CD14-positive monocyte (primary cell): ENCODE measurements at regions not wholly inside any gene's neighbourhood (a gene's known extent, or its start where the extent isn't known, plus 50 kb on each side); places are given as distances from the start of the nearest gene placed in this dataset.

Experiments
- DNase-seq, 3 donors: peaks; one replicate each; pipeline ENCODE4 v3.0.0-alpha.2; 2011 to 2022
- H2AFZ ChIP-seq: 2 replicates; pipeline ENCODE4 v1.6.0; 2012; ENCODE audit warnings: mild to moderate bottlenecking, low read depth, low read length, inconsistent platforms; ENCODE audit not compliant: insufficient read depth, poor library complexity, severe bottlenecking
- H3K27ac ChIP-seq, 2 donors: 1 replicate in 1 of 2; 2 replicates in 1 of 2; pipeline ENCODE4 v1.5.1; 2012 to 2013; ENCODE audit warnings: low read length in 2 of 2, control low read depth in 1 of 2, inconsistent platforms in 1 of 2, low read depth in 1 of 2, mild to moderate bottlenecking in 1 of 2
- H3K27me3 ChIP-seq, 2 donors: one replicate each; pipeline versions ENCODE4 v1.6.0 to v1.6.1; 2011 to 2013; ENCODE audit warnings: low read length in 2 of 2; ENCODE audit not compliant: control insufficient read depth in 2 of 2, insufficient read depth in 2 of 2
- H3K36me3 ChIP-seq, 2 donors: replicated peaks in 1 of 2; 1 replicate in 1 of 2; 2 replicates in 1 of 2; pipeline versions ENCODE4 v1.5.1 to v1.6.1; 2012 to 2013; ENCODE audit warnings: low read length in 2 of 2, control low read depth in 1 of 2, inconsistent platforms in 1 of 2, mild to moderate bottlenecking in 1 of 2; ENCODE audit not compliant: insufficient read depth in 2 of 2, control insufficient read depth in 1 of 2
- H3K4me1 ChIP-seq, 2 donors: 1 replicate in 1 of 2; 2 replicates in 1 of 2; pipeline versions ENCODE4 v1.5.1 to v1.6.1; 2012 to 2013; ENCODE audit warnings: low read length in 2 of 2, control low read depth in 1 of 2, inconsistent platforms in 1 of 2, mild to moderate bottlenecking in 1 of 2, moderate library complexity in 1 of 2; ENCODE audit not compliant: insufficient read depth in 2 of 2, control insufficient read depth in 1 of 2
- H3K4me2 ChIP-seq: replicated peaks from 2 replicates; pipeline ENCODE3; 2012; ENCODE audit warnings: low read length, moderate library complexity, mild to moderate bottlenecking; ENCODE audit not compliant: poor library complexity, severe bottlenecking; ENCODE audit errors: extremely low read depth
- H3K4me3 ChIP-seq, 3 experiments: fragments of 200-600 bp in 1 of 3; sonication (generic) in 1 of 3; replicated peaks in 1 of 3; 1 replicate in 2 of 3; 2 replicates in 1 of 3; pipeline ENCODE4 v1.5.1; 2011 to 2013; ENCODE audit warnings: low read length in 3 of 3, mild to moderate bottlenecking in 3 of 3, control low read depth in 2 of 3, low read depth in 2 of 3, inconsistent platforms in 1 of 3, moderate library complexity in 1 of 3
- H3K79me2 ChIP-seq: 2 replicates; pipeline ENCODE4 v1.6.0; 2012; ENCODE audit warnings: mild to moderate bottlenecking, control low read depth, inconsistent platforms, low read length, moderate library complexity; ENCODE audit not compliant: insufficient read depth
- H3K9ac ChIP-seq: 2 replicates; pipeline ENCODE4 v1.6.0; 2017; ENCODE audit warnings: low read length, mild to moderate bottlenecking; ENCODE audit not compliant: insufficient read depth, poor library complexity, severe bottlenecking
- H3K9me3 ChIP-seq, 2 donors: replicated peaks in 1 of 2; 1 replicate in 1 of 2; 2 replicates in 1 of 2; pipeline versions ENCODE4 v1.5.1 to v1.6.1; 2012 to 2013; ENCODE audit warnings: low read length in 2 of 2, control low read depth in 1 of 2; ENCODE audit not compliant: control insufficient read depth in 1 of 2, insufficient read depth in 1 of 2
- H4K20me1 ChIP-seq: 2 replicates; pipeline ENCODE4 v1.6.0; 2012; ENCODE audit warnings: mild to moderate bottlenecking, low read length, control low read depth, moderate library complexity; ENCODE audit not compliant: insufficient read depth
- H3K27ac Mint-ChIP-seq, 7 donors: one replicate each; pipeline ENCODE4 v1.8.0; 2020; ENCODE audit warnings: mild to moderate bottlenecking in 7 of 7, mixed read lengths in 7 of 7, moderate library complexity in 6 of 7, inconsistent platforms in 2 of 7
- H3K27me3 Mint-ChIP-seq, 3 donors: one replicate each; pipeline ENCODE4 v1.8.0; 2021 to 2022; ENCODE audit warnings: low read depth in 3 of 3, mild to moderate bottlenecking in 3 of 3, mixed read lengths in 3 of 3, moderate library complexity in 3 of 3, inconsistent platforms in 1 of 3
- H3K36me3 Mint-ChIP-seq, 2 donors: one replicate each; pipeline ENCODE4 v1.8.0; 2020; ENCODE audit warnings: mixed read lengths in 2 of 2, inconsistent platforms in 1 of 2, mild to moderate bottlenecking in 1 of 2
- H3K4me1 Mint-ChIP-seq: one replicate; pipeline ENCODE4 v1.8.0; 2020; ENCODE audit warnings: mild to moderate bottlenecking, mixed read lengths
- H3K4me3 Mint-ChIP-seq, 2 donors: one replicate each; pipeline ENCODE4 v1.8.0; 2020; ENCODE audit warnings: mild to moderate bottlenecking in 2 of 2, mixed read lengths in 2 of 2, moderate library complexity in 1 of 2
- H3K9me3 Mint-ChIP-seq, 7 donors: one replicate each; pipeline ENCODE4 v1.8.0; 2020 to 2022; ENCODE audit warnings: mixed read lengths in 7 of 7, mild to moderate bottlenecking in 6 of 7, moderate library complexity in 6 of 7, inconsistent platforms in 2 of 7
- WGBS: methylation state at CpG from one replicate; pipeline ENCODE4 v1.1.5; 2013; ENCODE audit warnings: missing lambda C conversion rate; ENCODE audit not compliant: insufficient coverage; 5-methylcytosine and 5-hydroxymethylcytosine counted together
- intact Hi-C, 2 donors: fragments of 100-400 bp; cut with micrococcal nuclease; formaldehyde crosslinking; loops; one replicate each; pipeline versions ENCODE4 v1.15.0 to v1.15.1; 2023
- TF ChIP-seq, protein P1 (sequence below): fragments of 200-600 bp; IDR thresholded peaks from one replicate; pipeline ENCODE4 v1.8.0; 2022; ENCODE audit warnings: antibody characterized with exemption, mild to moderate bottlenecking

DNA sequence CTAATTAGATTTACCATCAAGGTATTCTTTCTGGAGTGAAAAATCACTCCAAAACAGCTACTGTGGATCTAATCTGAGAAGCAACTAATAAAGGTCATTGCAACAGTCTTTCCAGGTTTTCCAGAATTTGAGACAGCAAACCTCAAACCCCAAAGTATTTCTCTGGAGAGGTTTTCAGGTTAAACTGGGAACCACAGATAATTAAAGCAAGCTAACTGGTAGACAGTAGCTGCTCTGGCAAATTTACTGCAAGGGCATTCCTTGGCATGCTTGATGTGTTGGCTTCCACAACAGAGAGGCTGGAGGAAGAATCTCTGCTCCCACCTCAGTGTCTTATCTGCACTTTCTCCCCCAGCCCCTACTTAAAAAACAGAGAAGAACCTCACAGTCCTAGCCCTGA lies 140.0 kb upstream of the NRBF2 start:
- Mint-ChIP-seq H3K4me1 (no peaks in the 10 kb centered on the region), H3K36me3 (no peaks in the 10 kb centered on the region), H3K27me3 (peaks cover 5 to 9% (median 6%) of the 10 kb centered on the region in 3 donors), H3K4me3 (no peak overlapping the region), H3K27ac (no peak overlapping the region), H3K9me3 (peaks cover 0 to 2% (median 0%) of the 10 kb centered on the region in 7 donors)
- Histone ChIP-seq H3K27me3 (peaks cover 0 to 6% of the 10 kb centered on the region in 2 donors), H3K9ac (no peak overlapping the region), H3K4me3 (no peak overlapping the region), H3K79me2 (no peaks in the 10 kb centered on the region), H4K20me1 (no peaks in the 10 kb centered on the region), H3K4me1 (no peaks in the 10 kb centered on the region), H3K4me2 (no peak overlapping the region), H3K9me3 (no peaks in the 10 kb centered on the region), H2AFZ (no peak overlapping the region), H3K36me3 (no peaks in the 10 kb centered on the region), H3K27ac (no peak overlapping the region)
- TF ChIP-seq, protein P1, sequence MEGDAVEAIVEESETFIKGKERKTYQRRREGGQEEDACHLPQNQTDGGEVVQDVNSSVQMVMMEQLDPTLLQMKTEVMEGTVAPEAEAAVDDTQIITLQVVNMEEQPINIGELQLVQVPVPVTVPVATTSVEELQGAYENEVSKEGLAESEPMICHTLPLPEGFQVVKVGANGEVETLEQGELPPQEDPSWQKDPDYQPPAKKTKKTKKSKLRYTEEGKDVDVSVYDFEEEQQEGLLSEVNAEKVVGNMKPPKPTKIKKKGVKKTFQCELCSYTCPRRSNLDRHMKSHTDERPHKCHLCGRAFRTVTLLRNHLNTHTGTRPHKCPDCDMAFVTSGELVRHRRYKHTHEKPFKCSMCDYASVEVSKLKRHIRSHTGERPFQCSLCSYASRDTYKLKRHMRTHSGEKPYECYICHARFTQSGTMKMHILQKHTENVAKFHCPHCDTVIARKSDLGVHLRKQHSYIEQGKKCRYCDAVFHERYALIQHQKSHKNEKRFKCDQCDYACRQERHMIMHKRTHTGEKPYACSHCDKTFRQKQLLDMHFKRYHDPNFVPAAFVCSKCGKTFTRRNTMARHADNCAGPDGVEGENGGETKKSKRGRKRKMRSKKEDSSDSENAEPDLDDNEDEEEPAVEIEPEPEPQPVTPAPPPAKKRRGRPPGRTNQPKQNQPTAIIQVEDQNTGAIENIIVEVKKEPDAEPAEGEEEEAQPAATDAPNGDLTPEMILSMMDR: no peak
- DNase-seq: no peak
- intact Hi-C loops: no loop called here

DNA sequence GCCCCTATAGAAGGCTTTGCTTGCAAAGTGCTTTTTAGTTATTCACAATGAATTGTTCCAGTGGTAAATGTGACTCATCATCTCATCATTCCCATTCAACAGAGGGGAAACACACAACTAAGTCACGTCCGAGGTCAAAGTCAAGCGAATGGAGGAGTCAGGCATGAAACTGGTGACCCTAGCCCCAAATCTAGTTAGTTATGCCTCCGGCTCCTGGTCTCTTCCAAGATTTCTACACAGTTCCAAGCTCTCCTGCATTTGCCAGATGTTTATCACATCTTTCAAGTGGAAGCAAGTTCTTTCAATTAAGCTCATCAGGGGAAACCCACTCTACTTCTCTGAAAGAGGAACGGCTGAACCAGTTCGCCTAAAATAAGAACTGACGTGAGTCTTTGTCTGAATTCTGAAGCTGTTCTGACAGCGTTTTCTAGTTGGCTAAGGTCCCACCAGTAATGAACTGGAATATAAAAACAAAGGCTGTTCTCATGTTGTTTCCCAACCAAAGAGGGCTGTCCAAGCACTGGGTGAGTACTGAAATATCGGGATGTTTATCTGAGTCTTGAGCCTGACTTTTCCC lies 140.9 kb upstream of the NRBF2 start:
- H3K27me3 Mint-ChIP-seq: peaks cover 4 to 13% (median 5%) of the 10 kb centered on the region in 3 donors
- no peaks in the 10 kb centered on the region for H3K4me1 Mint-ChIP-seq
- Histone ChIP-seq H2AFZ (no peak overlapping the region), H3K9me3 (no peaks in the 10 kb centered on the region), H3K4me2 (no peak overlapping the region), H3K36me3 (no peaks in the 10 kb centered on the region), H3K27me3 (peaks cover 0 to 6% of the 10 kb centered on the region in 2 donors), H3K9ac (no peak overlapping the region), H3K79me2 (no peaks in the 10 kb centered on the region), H4K20me1 (no peaks in the 10 kb centered on the region), H3K4me3 (no peak overlapping the region), H3K27ac (no peak overlapping the region), H3K4me1 (no peaks in the 10 kb centered on the region)
- TF ChIP-seq, protein P1: no peak
- peaks cover 0 to 2% (median 0%) of the 10 kb centered on the region in 7 donors for H3K9me3 Mint-ChIP-seq
- no peak overlapping the region for H3K4me3 Mint-ChIP-seq
- 62% methylated on average over 4 of the region's 9 CpGs for WGBS
- intact Hi-C loops: no loop called here
- H3K27ac Mint-ChIP-seq: no peak overlapping the region
- no peaks in the 10 kb centered on the region for H3K36me3 Mint-ChIP-seq
- DNase-seq: no peak
